Stimulated activated CD4-positive, alpha-beta T cell treated with anti-CD3 and anti-CD28 coated beads, Interleukin-15, amount 100 ng/mL, for 24 hours (primary cell): ENCODE measurements at regions not wholly inside any gene's neighbourhood (a gene's known extent, or its start where the extent isn't known, plus 50 kb on each side); places are given as distances from the start of the nearest gene placed in this dataset.
"Not testable (repeated sequence)": the region's sequence is repeated elsewhere in the genome, so short reads cannot be mapped to it uniquely, and the experiment has no call there.

Experiments used
- DNase-seq: peaks from one replicate; pipeline ENCODE4 v3.0.0-alpha.2; 2020

- DNase-seq: no peak
These were observed 156.6 kb downstream of the YIPF5 start for GRCh38 chr5:144013816-144014215.

GRCh38 chr5:144015961-144016360 is 154.5 kb downstream of the YIPF5 start:
- DNase-seq: no peak

- no peak for DNase-seq
These were observed 153.3 kb downstream of the YIPF5 start for GRCh38 chr5:144017119-144017518.

GRCh38 chr5:144017631-144018030 is 152.8 kb downstream of the YIPF5 start:
- DNase-seq: no peak

GRCh38 chr5:144024090-144024489 is 146.4 kb downstream of the YIPF5 start:
- DNase-seq: no peak

GRCh38 chr5:144024545-144024944 is 145.9 kb downstream of the YIPF5 start:
- DNase-seq: no peak

GRCh38 chr5:144026286-144026685 is 144.2 kb downstream of the YIPF5 start:
- DNase-seq: no peak

- DNase-seq: no peak
These were observed 142.4 kb downstream of the YIPF5 start for GRCh38 chr5:144028058-144028457.

- no peak for DNase-seq
These were observed 141.8 kb downstream of the YIPF5 start for GRCh38 chr5:144028636-144029035.

- DNase-seq: no peak
These were observed 139.6 kb downstream of the YIPF5 start for GRCh38 chr5:144030904-144031303.

GRCh38 chr5:144032375-144032774 is 138.1 kb downstream of the YIPF5 start:
- no peak for DNase-seq

GRCh38 chr5:144033486-144033885 is 137.0 kb downstream of the YIPF5 start:
- no peak for DNase-seq

- no peak for DNase-seq
These were observed 135.3 kb downstream of the YIPF5 start for GRCh38 chr5:144035046-144035740.

GRCh38 chr5:144036476-144036875 is 134.0 kb downstream of the YIPF5 start:
- DNase-seq: no peak

GRCh38 chr5:144040615-144041305 is 129.7 kb downstream of the YIPF5 start:
- no peak for DNase-seq

- DNase-seq: no peak
These were observed 128.3 kb downstream of the YIPF5 start for GRCh38 chr5:144042156-144042555.

GRCh38 chr5:144048259-144048856 is 122.1 kb downstream of the YIPF5 start:
- DNase-seq: no peak

- DNase-seq: not testable (repeated sequence)
These were observed 115.1 kb downstream of the YIPF5 start for GRCh38 chr5:144055391-144055790.

- not testable (repeated sequence) for DNase-seq
These were observed 110.4 kb downstream of the YIPF5 start for GRCh38 chr5:144060091-144060490.

- DNase-seq: no peak
These were observed 109.9 kb downstream of the YIPF5 start for GRCh38 chr5:144060598-144060997.

- DNase-seq: no peak
These were observed 104.7 kb downstream of the YIPF5 start for GRCh38 chr5:144065786-144066185.

- no peak for DNase-seq
These were observed 97.9 kb downstream of the YIPF5 start for GRCh38 chr5:144072518-144072927.

GRCh38 chr5:144076521-144077083 is 93.9 kb downstream of the YIPF5 start:
- no peak for DNase-seq

- DNase-seq: no peak
These were observed 87.3 kb downstream of the YIPF5 start for GRCh38 chr5:144083185-144083584.
